H1 (cell line): ENCODE measurements at regions not wholly inside any gene's neighbourhood (a gene's known extent, or its start where the extent isn't known, plus 50 kb on each side); places are given as distances from the start of the nearest gene placed in this dataset.

Experiments used
- BACH1 ChIP-seq: IDR thresholded peaks from 2 replicates; pipeline ENCODE4 v1.6.1; 2012; ENCODE audit warnings: low read length, improper control_type of control experiment
- SIX5 ChIP-seq: IDR thresholded peaks from 2 replicates; pipeline ENCODE4 v1.6.1; 2011; ENCODE audit warnings: mild to moderate bottlenecking, low read depth, low read length

- TF ChIP-seq BACH1 (no peak), SIX5 (no peak)
Observed at GRCh38 chr2:62398356-62398755, 107.6 kb downstream of the TMEM17 start (continued).
